ENCODE measurements at regions not wholly inside any gene's neighbourhood (a gene's known extent, or its start where the extent isn't known, plus 50 kb on each side); places are given as distances from the start of the nearest gene placed in this dataset.

- no peak for DNase-seq (ENCODE audit: low spot score)
- TF ChIP-seq CTCF (IDR thresholded peaks at IDR 0.05; ENCODE audit: extremely low read depth, missing control alignments) = no peak
Observed at GRCh38 chr14:101459551-101459900, 101.8 kb upstream of the DIO3 start.

DNA sequence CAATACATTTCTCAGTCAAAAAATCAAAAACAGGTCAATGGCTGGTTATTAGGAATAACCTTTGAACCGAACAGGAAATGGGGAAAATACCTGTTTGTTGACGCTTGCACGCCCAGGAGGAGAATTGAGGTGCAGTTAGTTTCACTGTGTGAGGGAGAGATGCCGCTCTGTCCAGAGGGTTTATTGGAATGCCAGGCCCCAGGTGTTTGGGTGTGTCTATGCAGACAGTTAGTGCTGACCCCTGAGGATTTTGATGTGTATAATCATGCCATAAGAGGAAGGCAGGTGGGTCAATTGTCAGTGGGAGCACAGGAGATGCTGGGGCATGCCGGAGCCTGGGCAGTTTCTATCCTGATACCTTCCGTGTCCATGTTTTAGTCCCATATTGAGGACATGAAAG is 100.8 kb upstream of the DIO3 start:
- DNase-seq (ENCODE audit: low spot score) = no peak
- TF ChIP-seq CTCF (IDR thresholded peaks at IDR 0.05; ENCODE audit: extremely low read depth, missing control alignments) = no peak

DNA sequence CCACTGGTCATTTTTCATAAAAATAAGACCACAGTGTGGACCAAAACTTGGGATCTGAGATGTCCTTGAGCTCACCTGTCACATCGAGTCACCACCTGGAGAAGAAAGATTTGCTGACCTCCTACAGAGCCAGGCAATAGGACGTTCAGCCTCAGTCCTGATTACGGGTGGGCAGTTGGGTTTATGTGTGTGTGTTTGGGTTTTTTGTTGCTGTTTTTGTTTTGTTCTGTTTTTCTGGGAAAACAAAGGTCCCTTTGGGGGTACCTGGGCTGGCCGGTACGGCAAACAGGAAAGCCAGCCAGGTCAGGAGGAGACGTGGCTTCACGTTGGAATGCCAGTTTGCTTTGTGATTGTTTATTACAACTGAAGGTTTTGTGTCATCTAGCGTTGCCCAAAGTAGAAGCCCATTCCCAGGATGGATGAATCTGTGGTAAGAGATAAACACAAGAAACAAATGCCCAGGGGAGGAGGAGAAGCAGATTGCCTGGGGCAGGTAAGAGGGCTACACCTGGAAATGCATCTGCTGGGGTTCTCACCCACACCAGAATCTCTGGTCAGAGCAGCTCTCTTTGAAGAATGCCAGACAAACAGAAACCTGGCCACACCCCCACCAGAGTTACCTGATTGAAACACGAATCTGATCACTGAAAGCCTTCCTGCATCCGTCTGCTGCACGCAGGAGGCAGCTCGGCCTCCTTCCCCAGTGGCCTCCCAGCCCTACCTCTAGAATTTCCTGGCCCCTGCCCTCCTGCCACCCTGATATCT is 100.1 kb upstream of the DIO3 start:
- DNase-seq (ENCODE audit: low spot score) = no peak
- TF ChIP-seq CTCF (IDR thresholded peaks at IDR 0.05; ENCODE audit: extremely low read depth, missing control alignments) = no peak

GRCh38 chr14:101461891-101462290 is 99.4 kb upstream of the DIO3 start:
- no peak for TF ChIP-seq CTCF (IDR thresholded peaks at IDR 0.05; ENCODE audit: extremely low read depth, missing control alignments)
- DNase-seq (ENCODE audit: low spot score) = no peak

- no peak for TF ChIP-seq CTCF (IDR thresholded peaks at IDR 0.05; ENCODE audit: extremely low read depth, missing control alignments)
- DNase-seq (ENCODE audit: low spot score) = no peak
Observed at GRCh38 chr14:101462726-101463565, 98.3 kb upstream of the DIO3 start.

GRCh38 chr14:101463566-101464171 is 97.6 kb upstream of the DIO3 start:
- no peak for TF ChIP-seq CTCF (IDR thresholded peaks at IDR 0.05; ENCODE audit: extremely low read depth, missing control alignments)
- no peak for DNase-seq (ENCODE audit: low spot score)

Data from GM20000 (cell line).